Heart left ventricle (tissue), 16 donors: ENCODE measurements at regions not wholly inside any gene's neighbourhood (a gene's known extent, or its start where the extent isn't known, plus 50 kb on each side); places are given as distances from the start of the nearest gene placed in this dataset.

Source experiments
- ATAC-seq, 4 donors: fragments of 200-7000 bp; cut with Tn5 transposase; one replicate each; pipeline ENCODE4 v1.9.1; 2020 to 2022; ENCODE audit warnings: moderate library complexity in 4 of 4, mild to moderate bottlenecking in 3 of 4, moderate number of reproducible peaks in 1 of 4
- DNase-seq, 5 donors: peaks; one replicate each; pipeline ENCODE4 v3.0.0-alpha.2; 2020
- H3K27ac ChIP-seq, 12 donors: fragments of 200-600 bp; sonication (generic) in 4 of 12; one replicate each; pipeline versions ENCODE4 v1.5.0 to v1.8.0; 2016 to 2022; ENCODE audit warnings: mild to moderate bottlenecking in 2 of 12
- H3K27me3 ChIP-seq, 9 donors: fragments of 200-600 bp; sonication (generic) in 2 of 9; one replicate each; pipeline versions ENCODE4 v1.5.1 to v1.8.0; 2016 to 2022; ENCODE audit warnings: mild to moderate bottlenecking in 3 of 9
- H3K36me3 ChIP-seq, 9 donors: fragments of 200-600 bp; sonication (generic) in 2 of 9; one replicate each; pipeline versions ENCODE4 v1.5.0 to v1.8.0; 2018 to 2022; ENCODE audit warnings: mild to moderate bottlenecking in 2 of 9
- H3K4me1 ChIP-seq, 12 donors: fragments of 200-600 bp; sonication (generic) in 4 of 12; one replicate each; pipeline versions ENCODE4 v1.5.0 to v1.8.0; 2016 to 2022; ENCODE audit warnings: mild to moderate bottlenecking in 3 of 12
- H3K4me3 ChIP-seq, 12 donors: fragments of 200-600 bp; sonication (generic) in 4 of 12; one replicate each; pipeline versions ENCODE4 v1.5.0 to v1.8.0; 2017 to 2022; ENCODE audit warnings: mild to moderate bottlenecking in 9 of 12, moderate library complexity in 4 of 12
- H3K9me3 ChIP-seq, 12 donors: fragments of 200-600 bp; sonication (generic) in 4 of 12; one replicate each; pipeline versions ENCODE4 v1.5.0 to v1.8.0; 2016 to 2022; ENCODE audit warnings: mild to moderate bottlenecking in 1 of 12
- CTCF ChIP-seq, 12 donors: fragments of 200-600 bp; sonication (generic) in 4 of 12; IDR thresholded peaks; one replicate each; pipeline versions ENCODE4 v1.5.0 to v1.8.0; 2018 to 2022; ENCODE audit warnings: antibody characterized with exemption in 12 of 12, mild to moderate bottlenecking in 5 of 12
- POLR2A ChIP-seq, 2 donors: fragments of 450-650 bp; IDR thresholded peaks; one replicate each; pipeline ENCODE4 v1.6.1; 2017; ENCODE audit warnings: antibody characterized with exemption in 2 of 2, mild to moderate bottlenecking in 2 of 2, moderate library complexity in 2 of 2
- WGBS, 4 donors: extraction: QIAGEN DNeasy Blood & Tissue Kit in 2 of 4; methylation state at CpG; one replicate each; pipeline versions ENCODE4 v1.1.5 to v1.1.7; 2013 to 2018; 5-methylcytosine and 5-hydroxymethylcytosine counted together
- intact Hi-C, 10 donors: fragments of 100-400 bp; cut with DNase I; formaldehyde crosslinking; loops; one replicate each; pipeline versions ENCODE4 v1.11.1 to v1.14.2; 2022
- donor health status: ischemic (EF 13 %, LVEDD 7.1; RV severe dilation, severe dysfunction).
- donor health status: healthy with polysubstance abuse.
- donor health status: DM: no; HTN: yes; CAD: no.
- donor health status: DM: no; HTN: no; CAD: no.
- donor health status: ischemic (EF 25% LVEDD 6.9; RV normal size, moderate dysfunction).
- donor health status: ischemic (EF 25% LVEDD 5.7; RV mildly dilated, moderate dysfunction).
- donor health status: healthy.
- donor health status: DM: yes; HTN: yes; CAD: no.
- donor health status: ischemic (EF 35%, LVEDD 5.7; RV mildly dilated, moderate dysfunction).
- donor health status: nonischemic (EF 11% LVEDD 7.7; RV severe dilation, severe dysfunction).
- donor health status: DM: yes; HTN: yes; CAD: no.
- donor health status: PGD.
- donor health status: ischemic (EF 29% LVEDD 5.4; RV normal size, mild dysfunction).
- donor health status: nonischemic (EF 23%, LVEDD 6.1; RV moderate dilation, normal function).

- TF ChIP-seq CTCF (IDR thresholded peaks at IDR 0.05): no peak
- intact Hi-C loops: loop anchor here in 1 of 10 donors (10.0 kb wide), 1 partner anchor 60 kb away; no protein-coding TSS in a partner anchor
- Histone ChIP-seq H3K9me3 (peaks cover 0 to 8% (median 0%) of the 10 kb centered on the region in 12 donors), H3K27ac (no peak overlapping the region), H3K36me3 (no peaks in the 10 kb centered on the region), H3K27me3 (peaks cover 0 to 3% (median 0%) of the 10 kb centered on the region in 9 donors), H3K4me3 (no peak overlapping the region), H3K4me1 (no peaks in the 10 kb centered on the region)
- WGBS, 4 donors: 62 to 87% (median 73%) methylated on average over 2 of the region's 2 CpGs
- ATAC-seq: no peak
- no peak for DNase-seq
These were observed 360.5 kb downstream of the ZNF674 start for GRCh38 chrX:46184749-46185148.

DNA sequence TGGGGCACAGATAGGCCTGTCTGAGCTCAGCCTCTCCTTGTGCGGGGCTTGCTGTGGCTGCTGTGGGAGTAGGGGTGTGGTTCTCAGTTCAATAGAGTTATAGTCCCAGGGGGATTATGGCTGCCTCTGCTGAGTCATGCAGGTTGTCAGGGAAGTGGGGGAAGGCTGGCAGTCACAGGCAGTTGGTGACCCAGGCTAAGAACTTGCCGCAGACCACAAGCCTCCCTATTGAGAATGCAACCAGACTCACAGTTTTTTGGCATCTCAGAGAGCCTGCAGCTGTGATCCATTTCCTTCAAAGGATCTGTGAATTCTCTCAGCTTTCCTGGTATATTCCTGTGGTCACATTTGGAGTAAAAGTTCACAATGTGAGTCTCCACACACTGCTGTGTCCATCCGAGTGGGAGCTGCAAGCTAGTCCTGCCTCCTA is 364.9 kb downstream of the ZNF674 start:
- Histone ChIP-seq H3K9me3 (peaks cover 0 to 8% (median 0%) of the 10 kb centered on the region in 12 donors), H3K27me3 (peaks cover 0 to 3% (median 0%) of the 10 kb centered on the region in 9 donors), H3K4me3 (no peak overlapping the region), H3K4me1 (no peaks in the 10 kb centered on the region), H3K27ac (no peak overlapping the region), H3K36me3 (no peaks in the 10 kb centered on the region)
- no peak for TF ChIP-seq CTCF (IDR thresholded peaks at IDR 0.05)
- no peak for TF ChIP-seq POLR2A (IDR thresholded peaks at IDR 0.05)
- WGBS, 4 donors: 59 to 77% (median 67%) methylated on average over 3 of the region's 3 CpGs
- DNase-seq: no peak
- no peak for ATAC-seq
- intact Hi-C loops: loop anchor here in 1 of 10 donors (10.0 kb wide), 1 partner anchor 55 kb away; no protein-coding TSS in a partner anchor

- Histone ChIP-seq H3K4me3 (no peak overlapping the region), H3K27me3 (peaks cover 0 to 3% (median 0%) of the 10 kb centered on the region in 9 donors), H3K9me3 (peaks cover 0 to 8% (median 0%) of the 10 kb centered on the region in 12 donors), H3K4me1 (no peaks in the 10 kb centered on the region), H3K36me3 (no peaks in the 10 kb centered on the region), H3K27ac (no peak overlapping the region)
- DNase-seq (no peak), ATAC-seq (no peak)
- intact Hi-C loops: loop anchor here in 1 of 10 donors (10.0 kb wide), 1 partner anchor 55 kb away; no protein-coding TSS in a partner anchor
- no peak for TF ChIP-seq CTCF (IDR thresholded peaks at IDR 0.05)
- TF ChIP-seq POLR2A (IDR thresholded peaks at IDR 0.05): no peak
- WGBS, 4 donors: 68 to 86% (median 74%) methylated on average over 3 of the region's 3 CpGs
These were observed 365.5 kb downstream of the ZNF674 start for GRCh38 chrX:46179748-46180147.

DNA sequence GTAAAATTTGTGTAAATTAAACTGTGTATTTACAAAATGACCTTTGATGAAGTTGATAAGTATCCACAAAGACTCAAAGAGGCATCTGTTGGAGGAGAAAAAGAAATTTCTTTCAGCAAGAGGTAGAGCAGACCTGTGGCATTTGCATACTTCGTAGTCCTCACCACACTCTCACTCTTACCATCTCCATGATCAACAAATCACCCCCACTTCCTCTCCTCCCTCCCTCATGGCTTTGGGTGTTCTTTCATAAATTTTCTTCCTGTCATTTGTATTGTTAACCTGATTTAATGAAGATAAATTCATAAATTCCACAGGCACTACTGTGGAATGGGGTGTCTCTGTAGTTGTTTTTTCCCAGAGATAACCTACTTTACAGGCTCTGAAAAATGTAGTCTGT is 366.5 kb downstream of the ZNF674 start:
- Histone ChIP-seq H3K36me3 (no peaks in the 10 kb centered on the region), H3K9me3 (peaks cover 0 to 8% (median 0%) of the 10 kb centered on the region in 12 donors), H3K4me3 (no peak overlapping the region), H3K27me3 (no peaks in the 10 kb centered on the region), H3K4me1 (no peaks in the 10 kb centered on the region), H3K27ac (no peak overlapping the region)
- DNase-seq: no peak
- TF ChIP-seq CTCF (IDR thresholded peaks at IDR 0.05) (no peak), POLR2A (IDR thresholded peaks at IDR 0.05) (no peak)
- no peak for ATAC-seq
- WGBS, 4 donors: 42 to 63% (median 61%) methylated on average over 1 of the region's 1 CpG
- intact Hi-C loops: no loop called here
